ENCODE measurements at regions not wholly inside any gene's neighbourhood (a gene's known extent, or its start where the extent isn't known, plus 50 kb on each side); places are given as distances from the start of the nearest gene placed in this dataset.

GRCh38 chr14:81727218-81727617, 193.6 kb upstream of the SEL1L start:
- no peak overlapping the region for H3K27ac ChIP-seq
- intact Hi-C loops (cut with DNase I) = no loop called here
- no peaks in the 10 kb centered on the region for H3K36me3 ChIP-seq
- no peaks in the 10 kb centered on the region for H3K9me3 ChIP-seq
- DNase-seq = no peak
- no peaks in the 10 kb centered on the region for H3K4me1 ChIP-seq
- no peak for ATAC-seq
- no peak for TF ChIP-seq CTCF (IDR thresholded peaks at IDR 0.05)
- no peaks in the 10 kb centered on the region for H3K27me3 ChIP-seq (ENCODE audit: low read depth)
- H3K4me3 ChIP-seq = no peak overlapping the region

GRCh38 chr14:81728447-81728846, 194.8 kb upstream of the SEL1L start:
- H3K4me1 ChIP-seq = no peaks in the 10 kb centered on the region
- TF ChIP-seq CTCF (IDR thresholded peaks at IDR 0.05) = no peak
- no peak overlapping the region for H3K27ac ChIP-seq
- intact Hi-C loops (cut with DNase I) = no loop called here
- no peak overlapping the region for H3K4me3 ChIP-seq
- H3K27me3 ChIP-seq (ENCODE audit: low read depth) = no peaks in the 10 kb centered on the region
- ATAC-seq = no peak
- no peaks in the 10 kb centered on the region for H3K9me3 ChIP-seq
- no peak for DNase-seq
- H3K36me3 ChIP-seq = no peaks in the 10 kb centered on the region

- Histone ChIP-seq H3K27me3 (ENCODE audit: low read depth) (no peaks in the 10 kb centered on the region), H3K4me1 (no peaks in the 10 kb centered on the region), H3K36me3 (no peaks in the 10 kb centered on the region), H3K27ac (no peak overlapping the region), H3K4me3 (no peak overlapping the region), H3K9me3 (no peaks in the 10 kb centered on the region)
- no peak for TF ChIP-seq CTCF (IDR thresholded peaks at IDR 0.05)
- ATAC-seq = no peak
- DNase-seq = no peak
- intact Hi-C loops (cut with DNase I) = no loop called here
Measured at GRCh38 chr14:81729622-81730021, 196.0 kb upstream of the SEL1L start.

- H3K4me1 ChIP-seq = no peaks in the 10 kb centered on the region
- H3K27ac ChIP-seq = no peak overlapping the region
- DNase-seq = no peak
- intact Hi-C loops (cut with DNase I) = no loop called here
- no peak for TF ChIP-seq CTCF (IDR thresholded peaks at IDR 0.05)
- H3K36me3 ChIP-seq = no peaks in the 10 kb centered on the region
- no peak for ATAC-seq
- H3K27me3 ChIP-seq (ENCODE audit: low read depth) = no peaks in the 10 kb centered on the region
- H3K4me3 ChIP-seq = no peak overlapping the region
- H3K9me3 ChIP-seq = no peaks in the 10 kb centered on the region
Measured at GRCh38 chr14:81737938-81738337, 204.3 kb upstream of the SEL1L start.

GRCh38 chr14:81738946-81739659, 205.4 kb upstream of the SEL1L start:
- intact Hi-C loops (cut with DNase I) = no loop called here
- DNase-seq = no peak
- no peaks in the 10 kb centered on the region for H3K4me1 ChIP-seq
- H3K4me3 ChIP-seq = no peak overlapping the region
- H3K27me3 ChIP-seq (ENCODE audit: low read depth) = no peaks in the 10 kb centered on the region
- H3K36me3 ChIP-seq = no peaks in the 10 kb centered on the region
- H3K9me3 ChIP-seq = no peaks in the 10 kb centered on the region
- H3K27ac ChIP-seq = no peak overlapping the region
- no peak for ATAC-seq
- TF ChIP-seq CTCF (IDR thresholded peaks at IDR 0.05) = no peak
